ENCODE measurements at regions not wholly inside any gene's neighbourhood (a gene's known extent, or its start where the extent isn't known, plus 50 kb on each side); places are given as distances from the start of the nearest gene placed in this dataset.

- TF ChIP-seq ZNF891 (CRISPR knock-in tag; IDR thresholded peaks at IDR 0.05) (no peak), RAD51 (IDR thresholded peaks at IDR 0.05; ENCODE audit: borderline replicate concordance) (no peak), FOXP1 (IDR thresholded peaks at IDR 0.05) (no peak), FOXP1 (CRISPR knock-in tag; IDR thresholded peaks at IDR 0.05) (no peak), ZNF567 (CRISPR knock-in tag; IDR thresholded peaks at IDR 0.05; ENCODE audit: borderline replicate concordance) (no peak), MAX (IDR thresholded peaks at IDR 0.05) (no peak), KDM2A (CRISPR knock-in tag; IDR thresholded peaks at IDR 0.05; ENCODE audit: borderline replicate concordance, low read depth) (no peak), ZNF883 (CRISPR knock-in tag; IDR thresholded peaks at IDR 0.05; ENCODE audit: not compliant biosample characterization) (no peak), ZFP90 (CRISPR knock-in tag; IDR thresholded peaks at IDR 0.05; ENCODE audit: borderline replicate concordance) (no peak), ZNF841 (CRISPR knock-in tag; IDR thresholded peaks at IDR 0.05; ENCODE audit: borderline replicate concordance) (no peak), NFATC3 (CRISPR knock-in tag; IDR thresholded peaks at IDR 0.05) (no peak), ZBTB33 (CRISPR knock-in tag; IDR thresholded peaks at IDR 0.05) (no peak), GABPA (IDR thresholded peaks at IDR 0.05; ENCODE audit: low read depth, low read length) (no peak), GABPA (CRISPR knock-in tag; IDR thresholded peaks at IDR 0.05; ENCODE audit: low read depth) (no peak), CBFB (CRISPR knock-in tag; IDR thresholded peaks at IDR 0.05) (no peak)
- H3K36me3 ChIP-seq (replicated peaks in 1 of 2; ENCODE audit: control insufficient read depth in 1 of 2, insufficient read depth in 2 of 2, low read length in 2 of 2): no peaks in the 10 kb centered on the region
- no TSS peak for BruUV-seq (replicated peaks)
- no peak for ATAC-seq
- H3K4me1 ChIP-seq (ENCODE audit: insufficient read depth, low read length): no peaks in the 10 kb centered on the region
- FAIRE-seq: no peak
- intact Hi-C loops (cut with micrococcal nuclease; ENCODE audit: unreplicated experiment): no loop called here
- DNase-seq (ENCODE audit: low spot score): no peak
- no peak overlapping the region for H3K9ac ChIP-seq (ENCODE audit: insufficient read depth, low read depth, low read length)
- H3K4me2 ChIP-seq (ENCODE audit: low read depth, low read length): no peak overlapping the region
- no peaks in the 10 kb centered on the region for H3K9me3 ChIP-seq (ENCODE audit: low read length)
- in situ Hi-C loops (cut with HindIII; ENCODE audit: extremely low pct_ligation_motif_present, low pct_unique_long_range_greater_than_20kb): no loop called here
- no peak overlapping the region for H3K27ac ChIP-seq (ENCODE audit: extremely low read length, insufficient read depth, low read length)
- H4K20me1 ChIP-seq (ENCODE audit: insufficient read depth, low read length): no peaks in the 10 kb centered on the region
- ChIA-PET CTCF (ENCODE audit: low intra/inter-chr PET ratio, low total read pairs) (no interaction called here), POLR2A (no interaction called here)
- H3K4me3 ChIP-seq (replicated peaks in 1 of 3; ENCODE audit: insufficient read depth in 1 of 3, low read depth in 2 of 3, low read length in 3 of 3): no peak overlapping the region
- WGBS (ENCODE audit: low lambda C conversion rate): 60% methylated on average over 3 of the region's 3 CpGs
- H3K27me3 ChIP-seq (ENCODE audit: control insufficient read depth in 1 of 2, insufficient read depth in 2 of 2, low read length in 2 of 2): no peaks in the 10 kb centered on the region
- H2AFZ ChIP-seq (ENCODE audit: low read length): no peak overlapping the region
- H3K79me2 ChIP-seq (ENCODE audit: insufficient read depth, low read length): no peaks in the 10 kb centered on the region
Measured at GRCh38 chr11:92342886-92343285, 118.3 kb downstream of the FAT3 start.
